Femur (tissue), 1 donor: ENCODE measurements at regions not wholly inside any gene's neighbourhood (a gene's known extent, or its start where the extent isn't known, plus 50 kb on each side); places are given as distances from the start of the nearest gene placed in this dataset.
"Not testable (repeated sequence)": the region's sequence is repeated elsewhere in the genome, so short reads cannot be mapped to it uniquely, and the experiment has no call there.

Experiments
- DNase-seq: peaks from one replicate; pipeline ENCODE4 v3.0.0-alpha.2; 2017

DNA sequence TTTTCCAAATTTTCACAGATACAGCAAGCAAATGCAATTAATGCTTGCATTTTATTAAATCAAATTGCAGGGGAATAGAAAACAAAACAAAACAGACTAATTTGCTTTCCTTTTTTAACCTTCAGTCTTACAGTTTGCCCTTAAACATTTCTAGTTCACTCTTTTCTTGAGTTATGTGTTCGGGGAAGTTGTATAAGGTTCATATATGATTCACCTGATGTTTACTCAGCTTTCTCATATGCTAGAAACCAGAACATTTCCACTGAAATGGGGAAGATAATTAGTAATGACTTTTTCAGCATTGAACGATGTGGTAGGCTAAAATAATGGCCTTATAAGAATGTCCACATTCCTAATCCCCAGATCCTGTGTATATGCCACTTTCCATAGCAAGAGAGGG lies 176.2 kb upstream of the NBPF9 start:
- not testable (repeated sequence) for DNase-seq

DNA sequence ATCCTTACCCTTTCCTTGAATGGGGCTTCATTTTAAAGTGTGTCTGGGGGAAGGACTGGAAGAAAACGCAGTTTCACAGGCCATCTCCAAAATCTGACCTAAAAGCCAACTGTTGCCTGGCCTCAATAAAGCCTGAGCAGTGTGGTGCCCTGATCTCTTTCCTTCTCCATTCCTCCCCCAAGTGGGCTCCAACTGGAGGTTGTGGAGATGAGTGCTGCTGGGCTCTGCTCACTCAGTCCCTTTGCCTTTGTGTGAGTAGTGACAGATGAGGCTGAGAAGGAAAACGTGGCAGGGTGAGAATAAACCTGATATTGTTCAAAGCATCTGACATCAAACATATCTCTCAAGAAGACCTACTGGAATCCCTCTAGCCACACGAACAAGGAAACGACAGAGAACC lies 181.4 kb upstream of the NBPF9 start:
- DNase-seq: not testable (repeated sequence)

DNA sequence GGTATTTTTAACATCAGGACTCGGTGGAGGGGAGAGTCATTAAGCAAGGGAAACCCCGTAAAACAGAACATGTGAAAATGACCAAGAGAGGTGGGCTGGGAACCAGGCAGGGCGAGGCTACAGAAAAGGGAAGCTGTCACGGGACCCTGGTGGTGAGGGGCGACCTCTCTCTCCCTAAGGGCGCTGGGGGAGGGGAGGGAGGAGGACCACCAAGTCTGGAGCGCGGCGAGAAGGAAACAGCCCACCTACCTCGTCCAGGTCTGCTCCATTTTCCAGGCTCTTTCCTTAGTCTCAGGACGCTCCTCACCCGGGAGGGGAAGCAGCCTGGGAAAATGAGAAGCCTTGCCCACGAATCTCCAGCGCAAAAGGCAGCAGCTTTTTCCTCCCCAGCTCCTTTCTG lies 181.9 kb upstream of the NBPF9 start:
- not testable (repeated sequence) for DNase-seq

DNA sequence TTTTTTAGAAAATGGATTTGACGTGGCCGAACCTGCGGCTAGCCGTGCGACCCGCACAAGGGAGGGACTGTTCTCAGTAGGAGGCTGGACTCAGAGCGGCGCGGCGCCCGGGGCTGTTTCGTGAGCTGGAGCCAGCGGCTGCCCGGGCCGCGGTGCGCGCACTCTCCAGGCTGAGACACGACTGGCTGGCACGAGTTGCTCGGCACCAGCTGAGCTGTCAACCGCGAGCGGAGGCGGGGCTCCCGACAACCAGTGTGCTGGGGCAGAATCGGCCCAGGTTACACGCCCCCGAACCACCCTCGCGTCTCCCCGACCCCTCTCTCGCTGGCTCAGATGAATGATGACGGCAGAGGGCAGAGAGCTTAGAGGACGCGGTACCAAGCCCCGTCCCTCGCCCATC lies 182.3 kb upstream of the NBPF9 start:
- DNase-seq: not testable (repeated sequence)

DNA sequence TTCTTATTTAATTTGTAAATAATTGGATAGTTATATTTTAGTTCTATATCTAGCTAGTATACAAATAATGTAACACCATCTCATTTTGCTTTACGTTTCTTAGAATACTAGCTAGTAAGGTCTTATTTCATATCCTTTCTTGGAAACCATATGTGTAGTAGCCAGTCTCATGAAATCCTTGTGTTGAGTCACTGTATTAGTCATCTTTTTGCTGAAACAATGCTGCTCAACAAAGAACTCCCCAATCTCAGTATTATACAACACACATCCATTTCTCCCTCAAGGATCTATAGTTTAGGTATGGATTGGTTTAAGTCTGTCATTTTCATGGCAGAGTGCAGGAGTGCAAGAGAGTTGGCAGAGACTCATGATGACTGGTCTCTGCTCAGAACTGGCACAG lies 185.2 kb upstream of the NBPF9 start:
- not testable (repeated sequence) for DNase-seq

DNA sequence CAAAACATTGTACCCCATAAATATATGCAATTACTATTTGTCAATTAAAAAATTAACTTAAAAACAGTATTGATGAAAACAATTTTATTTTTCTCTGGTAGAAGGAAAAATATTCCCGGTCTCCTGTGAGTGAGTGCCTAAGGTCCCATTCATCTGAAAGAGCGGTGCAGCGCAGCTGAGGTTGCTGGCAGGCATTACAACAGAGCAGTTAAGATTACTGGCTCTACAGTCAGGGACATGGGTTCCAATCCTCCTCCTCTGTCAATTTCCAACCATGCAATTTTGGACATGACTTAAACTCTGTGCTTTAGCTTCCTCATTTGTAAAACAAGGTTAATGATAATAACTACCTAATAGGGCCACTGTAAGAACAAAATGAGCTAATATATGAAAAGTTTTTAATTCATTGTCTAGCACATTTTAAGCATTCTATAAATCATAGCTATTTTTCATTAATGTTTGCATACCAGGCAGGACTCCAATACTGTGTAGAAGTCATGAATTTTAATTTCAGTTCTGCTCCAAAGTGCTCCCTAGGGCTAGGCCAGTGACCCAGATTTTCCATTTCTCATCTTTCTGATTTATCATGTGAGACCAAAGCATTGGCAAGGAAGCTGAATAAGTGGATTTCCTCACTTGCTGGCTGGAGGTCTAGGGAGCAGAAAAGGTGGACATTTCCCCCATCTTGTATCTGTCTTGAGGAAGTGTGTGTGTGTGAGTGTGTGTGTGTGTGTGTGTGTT lies 174.2 kb upstream of the NBPF19 start:
- not testable (repeated sequence) for DNase-seq

DNA sequence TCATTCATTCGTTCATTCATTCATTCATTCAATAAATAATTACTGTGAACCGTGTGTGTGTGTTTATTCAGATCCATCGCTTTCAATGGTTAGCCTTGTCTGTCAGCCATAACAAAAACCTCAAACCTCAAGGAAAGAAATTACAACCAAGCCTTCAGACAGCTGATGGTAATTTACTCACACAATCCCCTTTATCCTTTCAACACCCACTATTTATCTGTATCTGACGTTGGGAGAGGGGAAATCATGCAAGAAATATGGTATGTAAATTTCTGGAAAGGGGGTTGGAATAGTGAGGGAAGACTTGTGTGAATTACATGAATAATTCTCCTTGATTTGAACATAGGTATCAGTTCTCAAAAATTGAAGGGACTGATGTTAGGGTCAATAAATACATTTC lies 173.6 kb upstream of the NBPF19 start:
- DNase-seq: not testable (repeated sequence)

DNA sequence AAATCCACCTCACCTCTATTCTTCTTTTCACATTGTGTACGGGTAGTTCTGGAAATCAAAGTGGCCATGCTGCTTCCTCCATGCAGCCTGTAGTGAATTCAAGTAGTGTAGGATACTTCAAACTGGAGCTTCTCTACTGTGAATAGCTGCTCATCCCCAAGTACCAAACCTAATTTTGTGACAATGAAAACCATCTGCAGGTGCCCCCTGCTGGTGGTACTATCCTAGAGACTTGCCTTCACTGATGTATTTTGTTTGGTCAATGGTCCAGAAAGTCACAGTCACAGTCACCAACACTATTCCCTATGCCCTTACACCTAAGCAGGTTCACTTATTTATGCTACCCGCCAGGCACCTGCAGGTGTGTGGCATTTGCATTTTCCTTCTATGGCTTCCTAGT lies 170.0 kb upstream of the NBPF19 start:
- not testable (repeated sequence) for DNase-seq

DNA sequence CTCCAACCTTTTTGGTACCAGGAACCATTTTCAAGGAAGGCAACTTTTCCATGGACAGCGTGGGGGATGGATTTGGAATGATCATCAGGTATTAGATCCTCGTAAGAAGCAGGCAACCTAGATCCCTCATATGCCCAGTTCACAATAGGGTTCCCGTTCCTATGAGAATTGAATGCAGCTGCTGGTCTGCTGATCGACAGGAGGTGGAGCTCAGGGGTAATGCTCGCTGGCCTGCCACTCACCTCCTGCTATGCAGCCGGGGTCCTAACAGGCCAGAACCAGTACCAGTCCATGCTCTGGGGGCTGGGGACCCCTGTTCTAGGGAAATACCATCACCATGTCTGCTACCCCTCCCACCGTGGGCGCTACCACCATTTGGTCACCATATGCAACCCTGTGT lies 167.2 kb upstream of the NBPF19 start:
- not testable (repeated sequence) for DNase-seq

DNA sequence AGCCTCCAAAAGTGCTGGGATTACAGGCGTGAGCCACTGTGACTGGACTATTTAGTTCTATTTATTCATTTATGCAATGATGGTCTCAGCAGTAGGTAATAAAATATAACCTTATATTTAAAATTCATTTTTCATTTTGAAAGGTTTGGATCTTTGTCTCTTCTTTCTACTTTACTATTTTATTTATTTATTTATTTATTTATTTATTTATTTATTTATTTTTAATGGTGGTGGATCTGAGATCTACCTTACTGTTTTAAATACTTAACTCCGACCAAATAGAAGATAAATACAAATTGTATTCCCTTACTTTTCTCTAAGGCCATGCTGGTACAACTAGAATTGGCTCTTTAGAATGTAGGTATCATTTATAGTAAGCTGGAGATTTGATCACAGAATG lies 159.9 kb upstream of the NBPF19 start:
- DNase-seq: not testable (repeated sequence)

DNA sequence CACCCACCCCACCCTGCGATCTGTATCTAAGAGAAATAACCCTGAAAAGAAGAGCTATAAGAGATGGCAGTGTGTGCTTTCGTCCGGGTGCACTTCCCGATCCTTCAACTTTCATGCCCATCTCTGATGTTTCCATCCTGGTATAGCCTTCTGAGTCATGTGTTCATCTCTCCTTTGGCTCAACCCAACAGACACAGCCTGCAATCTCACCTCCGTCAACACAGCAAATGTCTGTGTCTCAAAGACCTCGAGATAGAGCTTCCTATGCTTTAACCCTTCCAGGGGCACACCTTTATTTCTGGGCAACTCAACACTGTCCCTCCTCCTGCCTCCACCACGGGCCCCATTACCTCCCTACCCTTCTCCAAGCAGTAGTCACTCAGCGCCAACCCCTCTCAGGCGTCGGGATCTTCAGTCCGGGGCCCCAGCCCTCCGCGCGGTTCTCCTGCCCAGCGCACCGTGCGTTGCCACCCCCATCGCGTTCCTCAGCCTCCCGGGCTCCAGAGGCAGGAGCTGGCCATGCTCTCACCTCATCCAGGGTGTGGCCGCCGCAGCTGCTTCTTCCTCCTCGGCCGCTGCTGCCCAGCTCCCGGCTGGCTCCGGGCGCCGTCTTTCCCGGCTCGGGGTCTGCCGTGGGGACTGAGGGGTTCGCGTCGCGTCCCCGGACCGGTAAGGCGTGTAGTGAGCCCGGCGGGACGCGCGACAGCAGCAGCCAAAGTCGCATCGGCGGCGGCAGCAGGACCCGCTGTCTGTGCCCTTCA lies 153.7 kb upstream of the NBPF19 start:
- DNase-seq: not testable (repeated sequence)

DNA sequence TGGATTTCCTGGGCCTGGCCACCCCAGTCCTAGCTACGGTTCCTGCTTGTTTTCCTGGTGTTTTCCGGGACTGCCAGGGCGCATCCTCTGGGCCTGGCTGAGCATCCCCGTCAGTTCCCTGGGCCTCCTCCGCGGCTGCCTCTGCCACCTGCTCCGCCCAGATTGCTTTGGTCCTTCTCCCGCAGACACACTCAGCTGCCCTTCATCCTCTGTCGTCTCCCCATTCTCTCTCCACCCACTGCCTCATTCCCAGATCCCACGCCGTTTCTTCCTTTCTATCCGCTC lies 153.2 kb upstream of the NBPF19 start:
- DNase-seq: not testable (repeated sequence)

DNA sequence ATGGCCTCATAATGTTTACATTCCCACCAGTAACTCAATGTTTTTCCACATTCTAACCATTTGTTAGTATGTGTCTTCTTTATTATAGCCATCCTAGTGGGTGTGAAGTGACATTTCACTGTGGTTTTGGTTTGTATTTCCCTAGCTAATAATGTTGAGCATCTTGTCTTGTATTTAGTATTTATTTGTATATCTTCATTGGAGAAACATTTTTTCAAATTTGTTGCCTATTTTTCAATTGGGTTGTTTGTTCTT lies 144.8 kb upstream of the NBPF19 start:
- DNase-seq: not testable (repeated sequence)

DNA sequence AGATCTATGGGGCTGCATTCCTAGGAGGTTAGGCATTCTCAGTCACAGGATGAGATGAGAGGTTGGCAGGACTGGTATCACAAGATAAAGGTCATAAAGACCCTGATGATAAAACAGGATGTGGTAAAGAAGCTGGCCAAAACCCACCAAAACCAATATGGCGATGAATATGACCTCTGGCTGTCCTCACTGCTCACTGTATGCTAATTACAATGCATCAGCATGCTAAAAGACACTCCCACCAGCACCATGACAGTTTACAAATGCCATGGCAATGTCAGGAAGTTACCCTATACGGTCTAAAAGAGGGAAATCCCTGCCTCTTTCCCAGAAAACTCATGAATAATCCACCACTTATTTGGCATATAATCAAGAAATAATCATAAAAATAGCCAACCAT lies 138.8 kb upstream of the NBPF19 start:
- DNase-seq: not testable (repeated sequence)

DNA sequence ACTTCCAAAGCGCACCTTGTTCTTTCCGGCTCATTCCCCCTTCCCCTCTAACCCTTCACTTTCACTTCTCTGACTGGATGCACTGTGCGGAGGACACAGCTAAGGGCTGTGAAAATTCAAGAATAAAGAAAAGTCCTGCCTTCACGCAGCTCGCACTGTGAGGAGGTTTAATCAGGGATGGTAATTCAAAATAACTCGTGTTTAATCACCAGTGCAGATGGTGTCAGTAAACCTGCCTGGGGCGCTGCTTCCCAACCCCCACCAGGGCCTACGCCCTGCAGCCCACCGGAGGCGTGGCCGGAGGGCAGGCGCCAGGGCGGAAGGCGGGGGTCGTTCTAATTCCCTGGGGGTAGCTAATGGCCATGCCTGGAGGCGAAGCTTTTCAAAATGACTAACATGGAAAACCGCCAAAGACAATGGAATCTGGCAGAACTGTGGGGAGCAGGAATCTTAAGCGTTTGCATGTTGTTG lies 136.6 kb upstream of the NBPF19 start:
- not testable (repeated sequence) for DNase-seq

DNA sequence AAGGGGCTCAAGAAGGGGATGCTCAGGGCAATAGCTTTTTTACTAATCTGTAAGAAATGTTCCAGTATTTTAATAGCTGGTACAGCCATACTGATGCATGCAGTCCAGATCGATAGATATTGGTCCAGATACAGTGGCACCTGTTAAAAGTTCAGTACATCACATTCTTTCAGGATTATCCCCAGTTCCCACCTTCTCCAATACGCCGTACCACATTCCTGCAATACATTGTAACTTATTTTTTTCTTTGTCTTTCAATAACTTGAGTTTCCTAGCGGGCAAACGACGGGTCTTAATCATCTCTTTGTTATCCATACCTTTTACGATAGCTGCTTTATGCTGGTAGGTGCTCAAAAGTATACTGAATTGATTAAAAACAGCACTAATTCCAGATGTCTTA lies 136.1 kb upstream of the NBPF19 start:
- not testable (repeated sequence) for DNase-seq

DNA sequence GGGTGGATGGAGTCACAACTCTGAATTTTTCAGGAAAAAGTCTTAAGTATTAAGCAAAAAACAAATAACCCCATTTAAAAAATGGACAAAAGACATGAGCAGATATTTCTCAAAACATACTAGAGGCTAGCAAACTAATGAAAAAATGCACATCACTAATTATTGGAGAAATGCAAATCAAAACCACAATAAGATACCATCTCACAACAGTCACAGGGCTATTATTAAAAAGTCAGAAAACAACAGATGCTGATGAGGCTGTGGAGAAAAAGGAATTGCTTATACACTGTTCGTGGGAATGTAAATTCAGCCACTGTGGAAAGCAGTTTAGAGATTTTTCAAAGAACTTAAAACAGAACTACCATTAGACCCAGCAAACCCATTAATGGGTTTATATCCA lies 125.4 kb upstream of the NBPF19 start:
- DNase-seq: not testable (repeated sequence)

DNA sequence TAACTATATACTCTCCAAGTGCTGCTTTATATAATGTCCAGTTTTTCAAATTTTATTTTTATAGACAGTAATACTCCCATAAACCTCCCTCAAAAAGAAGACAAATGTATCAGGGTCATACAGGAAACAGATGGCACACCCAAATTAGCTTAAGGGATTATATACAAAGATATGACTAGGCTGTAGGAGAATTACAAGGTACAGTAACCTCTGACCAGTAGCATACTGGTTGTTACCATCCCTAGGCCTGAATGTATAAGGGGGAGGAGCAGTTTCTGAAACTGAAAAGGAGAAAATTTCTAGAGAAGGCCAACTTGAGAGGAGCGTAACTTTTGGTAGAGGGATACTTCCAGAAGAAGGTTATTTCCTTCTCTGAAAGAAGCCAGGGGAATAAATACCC lies 122.6 kb upstream of the NBPF19 start:
- not testable (repeated sequence) for DNase-seq

DNA sequence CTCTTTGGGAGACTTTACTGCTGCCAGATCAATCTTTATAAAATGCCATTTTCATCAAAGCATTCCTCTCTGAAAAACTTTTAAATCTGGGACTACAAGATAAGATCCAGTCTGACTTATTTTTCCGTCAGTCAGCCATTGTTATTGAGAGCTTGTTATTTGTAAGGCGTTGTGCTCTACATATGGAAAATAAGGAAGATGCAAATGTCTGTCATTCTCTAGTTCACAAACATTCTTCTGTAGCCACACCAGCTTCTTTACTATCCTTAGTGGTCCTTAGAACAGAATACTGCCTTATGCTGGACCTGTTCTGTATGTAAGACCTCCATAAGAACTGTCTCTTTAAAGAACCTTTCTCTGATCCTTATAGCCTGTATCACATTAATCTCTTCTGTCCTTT lies 120.3 kb upstream of the NBPF19 start:
- not testable (repeated sequence) for DNase-seq

DNA sequence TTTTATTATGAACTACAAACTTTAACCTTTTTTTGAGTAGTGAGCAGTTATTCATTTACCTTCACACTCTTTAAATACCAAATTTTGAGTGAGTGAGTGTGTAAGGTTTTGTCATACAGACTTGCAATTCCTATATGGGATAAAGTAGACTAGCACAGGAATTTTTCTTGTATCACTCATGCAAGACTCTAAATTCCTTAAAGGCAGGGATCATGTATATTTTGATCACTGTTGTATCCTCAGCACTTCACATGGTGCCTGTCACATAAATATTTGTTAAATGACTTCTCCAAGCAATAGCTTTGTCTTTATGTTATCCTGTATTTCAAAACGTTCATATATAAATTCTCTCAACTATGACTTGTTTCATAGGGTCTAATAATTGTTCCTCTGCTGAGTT lies 119.1 kb upstream of the NBPF19 start:
- not testable (repeated sequence) for DNase-seq

DNA sequence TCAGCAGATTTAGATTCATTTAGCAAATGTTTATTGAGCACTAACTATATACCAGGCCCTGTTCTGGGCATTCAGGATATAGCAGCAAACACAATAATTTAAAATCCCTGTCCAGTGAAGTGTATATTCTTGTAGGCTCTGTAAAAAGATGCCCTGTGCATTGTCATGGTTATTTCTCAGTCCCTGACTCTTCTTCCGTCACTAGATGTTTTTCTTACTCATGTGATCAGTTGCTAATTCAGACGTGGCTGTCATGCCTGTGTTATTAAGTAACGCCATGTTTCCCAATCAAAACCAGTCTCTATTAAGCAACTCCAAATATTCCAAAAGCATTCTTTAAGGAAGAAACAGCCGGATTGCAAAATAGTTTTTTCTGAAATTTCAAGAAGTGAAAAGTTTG lies 118.7 kb upstream of the NBPF19 start:
- DNase-seq: not testable (repeated sequence)

DNA sequence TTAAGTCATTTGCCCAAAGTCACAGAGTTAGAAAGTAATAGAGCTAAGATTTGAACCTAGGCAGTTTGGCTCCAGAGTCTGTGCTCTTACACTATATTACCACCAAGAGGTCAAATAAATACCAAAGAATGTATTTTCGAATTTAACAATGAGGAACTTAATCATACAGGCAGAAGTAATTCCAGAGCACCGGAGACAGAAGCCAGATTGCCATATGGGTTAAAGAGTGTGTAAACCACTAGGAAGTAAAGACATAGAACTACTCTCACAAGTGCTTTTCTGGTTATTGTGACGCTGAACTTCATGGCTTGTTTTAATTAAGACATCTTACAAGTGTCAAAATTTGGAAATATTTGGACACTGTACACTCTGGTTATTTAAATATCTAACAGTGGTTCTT lies 114.5 kb upstream of the NBPF19 start:
- DNase-seq: not testable (repeated sequence)

DNA sequence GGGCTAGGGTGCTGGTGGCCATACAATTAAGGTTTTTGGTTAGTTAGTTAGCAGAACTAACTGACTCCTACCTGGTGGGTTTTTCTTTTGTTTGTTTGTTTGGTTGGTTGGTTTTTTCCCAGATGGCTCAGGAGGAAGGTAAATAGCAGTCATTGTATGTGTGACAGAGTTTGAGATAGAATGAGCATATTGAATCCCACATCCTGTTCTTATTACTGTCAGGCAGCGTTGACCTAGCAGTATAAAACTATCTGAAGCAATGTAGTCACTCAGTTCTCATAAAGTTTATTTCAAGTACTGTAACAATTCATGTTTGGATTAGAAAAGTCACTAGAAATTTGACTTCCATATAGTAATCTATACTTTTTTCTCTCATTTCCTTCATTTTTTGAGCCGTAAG lies 113.5 kb upstream of the NBPF19 start:
- DNase-seq: not testable (repeated sequence)

DNA sequence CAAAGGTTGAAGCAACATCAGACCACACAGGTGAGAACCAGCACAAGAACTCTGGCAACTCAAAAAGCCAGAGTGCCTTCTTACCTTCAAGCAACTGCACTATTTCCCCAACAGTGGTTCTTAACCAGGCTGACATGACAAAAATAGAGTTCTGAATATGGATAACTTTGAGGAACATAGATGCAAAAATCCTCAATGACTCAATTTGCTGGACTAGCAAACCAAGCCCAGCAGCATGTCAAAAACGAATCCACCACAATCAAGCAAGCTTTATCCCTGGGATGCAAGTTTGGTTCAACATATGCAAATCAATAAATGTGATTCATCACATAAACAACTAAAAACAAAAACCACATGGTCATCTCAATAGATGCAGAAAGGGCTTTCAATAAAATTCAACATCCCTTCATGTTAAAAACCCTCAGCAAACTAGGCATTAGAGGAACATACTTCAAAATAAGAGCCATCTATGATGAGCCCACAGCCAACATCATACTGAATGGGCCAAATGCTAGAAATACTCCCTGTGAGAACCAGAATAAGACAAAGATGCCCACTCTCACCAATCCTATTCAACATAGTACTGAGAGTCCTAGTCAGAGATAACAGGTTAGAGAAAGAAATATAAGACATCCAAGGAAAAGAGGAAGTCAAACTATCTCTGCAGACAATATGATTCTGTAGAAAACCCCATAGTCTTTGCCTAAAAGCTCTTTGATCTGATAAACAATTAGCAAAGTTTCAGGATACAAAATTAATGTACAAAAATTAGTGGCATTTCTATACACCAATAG lies 110.5 kb upstream of the NBPF19 start:
- DNase-seq: not testable (repeated sequence)
